CD4-positive, alpha-beta T cell (primary cell): ENCODE measurements at regions not wholly inside any gene's neighbourhood (a gene's known extent, or its start where the extent isn't known, plus 50 kb on each side); places are given as distances from the start of the nearest gene placed in this dataset.

Source experiments
- ATAC-seq: fragments of 200-7000 bp; cut with Tn5 transposase; one replicate; pipeline ENCODE4 v1.10.0; 2022; ENCODE audit warnings: mild to moderate bottlenecking; ENCODE audit not compliant: poor library complexity
- CTCF ChIA-PET: fragments of 350-600 bp; sonication (Branson Sonifier 250); formaldehyde crosslinking; loops from one replicate; lab custom pipeline; 2021; ENCODE audit warnings: antibody characterized with exemption, inconsistent platforms; lab: Charles Lee
- POLR2A ChIA-PET: fragments of 350-600 bp; sonication (Branson Sonifier 250); formaldehyde crosslinking; loops from one replicate; lab custom pipeline; 2021; ENCODE audit warnings: antibody characterized with exemption, inconsistent platforms; lab: Charles Lee
- DNase-seq, 14 experiments: peaks; one replicate each; pipeline ENCODE4 v3.0.0-alpha.2; 2013 to 2020; ENCODE audit warnings: mixed read lengths in 2 of 14
- H3K27ac ChIP-seq, 2 donors: one replicate each; pipeline versions ENCODE4 v1.5.1 to v1.7.0; 2013; ENCODE audit warnings: low read length in 2 of 2, low read depth in 1 of 2, mild to moderate bottlenecking in 1 of 2
- H3K27me3 ChIP-seq, 2 experiments: 1 replicate in 1 of 2; 2 replicates in 1 of 2; pipeline versions ENCODE4 v1.6.1 to v1.7.0; 2013; ENCODE audit warnings: low read length in 2 of 2, control low read depth in 1 of 2, mild to moderate bottlenecking in 1 of 2, moderate library complexity in 1 of 2; ENCODE audit not compliant: insufficient read depth in 2 of 2, control insufficient read depth in 1 of 2
- H3K36me3 ChIP-seq: one replicate; pipeline ENCODE4 v1.6.1; 2013; ENCODE audit warnings: low read length, control low read depth; ENCODE audit not compliant: insufficient read depth
- H3K4me1 ChIP-seq: one replicate; pipeline ENCODE4 v1.6.1; 2013; ENCODE audit warnings: low read length, control low read depth; ENCODE audit not compliant: insufficient read depth
- H3K4me3 ChIP-seq: one replicate; pipeline ENCODE4 v1.5.1; 2013; ENCODE audit warnings: mild to moderate bottlenecking, low read length, moderate library complexity
- H3K9me3 ChIP-seq, 2 experiments: 1 replicate in 1 of 2; 2 replicates in 1 of 2; pipeline versions ENCODE4 v1.6.1 to v1.7.0; 2013; ENCODE audit warnings: low read length in 2 of 2, mild to moderate bottlenecking in 2 of 2, control low read depth in 1 of 2, moderate library complexity in 1 of 2; ENCODE audit not compliant: control insufficient read depth in 1 of 2, insufficient read depth in 1 of 2
- H3K27ac Mint-ChIP-seq: one replicate; pipeline ENCODE4 v1.8.0; 2020; ENCODE audit warnings: mixed read lengths
- H3K27me3 Mint-ChIP-seq: one replicate; pipeline ENCODE4 v1.8.0; 2021; ENCODE audit warnings: mixed read lengths
- H3K36me3 Mint-ChIP-seq: one replicate; pipeline ENCODE4 v1.8.0; 2021; ENCODE audit warnings: low read depth, mixed read lengths
- H3K4me1 Mint-ChIP-seq: one replicate; pipeline ENCODE4 v1.8.0; 2021; ENCODE audit warnings: low read depth, mixed read lengths
- H3K4me3 Mint-ChIP-seq: one replicate; pipeline ENCODE4 v1.8.0; 2020; ENCODE audit warnings: mild to moderate bottlenecking, mixed read lengths
- H3K9me3 Mint-ChIP-seq: one replicate; pipeline ENCODE4 v1.8.0; 2020; ENCODE audit warnings: mixed read lengths
- CTCF ChIP-seq: fragments of 200-600 bp; IDR thresholded peaks from one replicate; pipeline ENCODE4 v1.8.0; 2022; ENCODE audit warnings: antibody characterized with exemption, mild to moderate bottlenecking
- intact Hi-C, 2 experiments: fragments of 100-400 bp; cut with DNase I in 1 of 2; cut with micrococcal nuclease in 1 of 2; formaldehyde crosslinking; loops; one replicate each; pipeline versions ENCODE4 v1.15.1 to v1.9.0; 2023 to 2025; cut with DNase I, micrococcal nuclease

GRCh38 chr12:124633365-124634362 is 66.3 kb upstream of the NCOR2 start:
- no peaks in the 10 kb centered on the region for H3K36me3 Mint-ChIP-seq
- intact Hi-C loops = no loop called here
- no peak for TF ChIP-seq CTCF
- H3K4me3 Mint-ChIP-seq = no peak overlapping the region
- H3K4me1 Mint-ChIP-seq = peaks cover 11% of the 10 kb centered on the region
- ATAC-seq (no peak), DNase-seq (peak in 1 of 14 experiments; percentile 42)
- peaks cover 0 to 7% of the 10 kb centered on the region in 2 experiments for H3K9me3 ChIP-seq
- H3K36me3 ChIP-seq = no peaks in the 10 kb centered on the region
- CTCF ChIA-PET = no interaction called here
- no peaks in the 10 kb centered on the region for H3K9me3 Mint-ChIP-seq
- peaks cover 11% of the 10 kb centered on the region for H3K4me1 ChIP-seq
- no peaks in the 10 kb centered on the region for H3K27me3 Mint-ChIP-seq
- no peak overlapping the region for H3K27ac Mint-ChIP-seq
- POLR2A ChIA-PET = interaction anchor here (0.5 to 0.6 kb wide), 2 partner anchors 15 to 32 kb away, joined by 3 read pairs; no protein-coding TSS in a partner anchor
- no peak overlapping the region for H3K27ac ChIP-seq
- no peak overlapping the region for H3K4me3 ChIP-seq
- no peaks in the 10 kb centered on the region for H3K27me3 ChIP-seq

- intact Hi-C loops = no loop called here
- no peak for DNase-seq
- Histone ChIP-seq H3K36me3 (no peaks in the 10 kb centered on the region), H3K4me3 (no peak overlapping the region), H3K4me1 (peaks cover 11% of the 10 kb centered on the region), H3K27ac (no peak overlapping the region), H3K27me3 (no peaks in the 10 kb centered on the region), H3K9me3 (peaks cover 0 to 3% of the 10 kb centered on the region in 2 experiments)
- no peaks in the 10 kb centered on the region for H3K36me3 Mint-ChIP-seq
- no peak for TF ChIP-seq CTCF
- no peak for ATAC-seq
- ChIA-PET POLR2A (no interaction called here), CTCF (no interaction called here)
- no peak overlapping the region for H3K4me3 Mint-ChIP-seq
- no peaks in the 10 kb centered on the region for H3K27me3 Mint-ChIP-seq
- H3K9me3 Mint-ChIP-seq = no peaks in the 10 kb centered on the region
- no peak overlapping the region for H3K27ac Mint-ChIP-seq
- H3K4me1 Mint-ChIP-seq = peaks cover 11% of the 10 kb centered on the region
Measured at GRCh38 chr12:124632519-124632984, 65.1 kb upstream of the NCOR2 start.

- H3K4me1 Mint-ChIP-seq = peaks cover 10% of the 10 kb centered on the region
- H3K27ac Mint-ChIP-seq = no peak overlapping the region
- H3K27me3 Mint-ChIP-seq = no peaks in the 10 kb centered on the region
- H3K9me3 ChIP-seq = peaks cover 0 to 3% of the 10 kb centered on the region in 2 experiments
- H3K4me3 ChIP-seq = no peak overlapping the region
- ChIA-PET POLR2A (no interaction called here), CTCF (no interaction called here)
- TF ChIP-seq CTCF = no peak
- H3K36me3 ChIP-seq = no peaks in the 10 kb centered on the region
- H3K9me3 Mint-ChIP-seq = no peaks in the 10 kb centered on the region
- H3K27ac ChIP-seq = no peak overlapping the region
- no peak overlapping the region for H3K4me3 Mint-ChIP-seq
- peaks cover 11% of the 10 kb centered on the region for H3K4me1 ChIP-seq
- intact Hi-C loops = no loop called here
- DNase-seq (no peak), ATAC-seq (no peak)
- H3K36me3 Mint-ChIP-seq = no peaks in the 10 kb centered on the region
- no peaks in the 10 kb centered on the region for H3K27me3 ChIP-seq
Measured at GRCh38 chr12:124631681-124632256, 64.4 kb upstream of the NCOR2 start.
